Stimulated activated CD8-positive, alpha-beta memory T cell treated with anti-CD3 and anti-CD28 coated beads, Interleukin-7, amount 100 ng/mL, for 4 hours (primary cell): ENCODE measurements at regions not wholly inside any gene's neighbourhood (a gene's known extent, or its start where the extent isn't known, plus 50 kb on each side); places are given as distances from the start of the nearest gene placed in this dataset.

Experiments used
- DNase-seq, 2 donors: peaks; one replicate each; pipeline ENCODE4 v3.0.0-alpha.2; 2020; ENCODE audit warnings: low read depth in 2 of 2

GRCh38 chr3:194009892-194010533, 125.9 kb upstream of the HES1 start:
- no peak for DNase-seq

- DNase-seq = no peak
Measured at GRCh38 chr3:194011807-194012206, 124.1 kb upstream of the HES1 start.

GRCh38 chr3:194013928-194014327, 122.0 kb upstream of the HES1 start:
- no peak for DNase-seq

- DNase-seq = no peak
Measured at GRCh38 chr3:194014756-194015155, 121.2 kb upstream of the HES1 start.

GRCh38 chr3:194019398-194020165, 116.4 kb upstream of the HES1 start:
- no peak for DNase-seq

GRCh38 chr3:194022052-194022451, 113.9 kb upstream of the HES1 start:
- no peak for DNase-seq

GRCh38 chr3:194022816-194023215, 113.1 kb upstream of the HES1 start:
- no peak for DNase-seq

- DNase-seq = no peak
Measured at GRCh38 chr3:194023501-194024280, 112.3 kb upstream of the HES1 start.

GRCh38 chr3:194025119-194025518, 110.8 kb upstream of the HES1 start:
- no peak for DNase-seq

- DNase-seq = no peak
Measured at GRCh38 chr3:194025951-194026350, 110.0 kb upstream of the HES1 start.

- no peak for DNase-seq
Measured at GRCh38 chr3:194028434-194029004, 107.4 kb upstream of the HES1 start.

GRCh38 chr3:194029846-194030245, 106.1 kb upstream of the HES1 start:
- DNase-seq = no peak

- no peak for DNase-seq
Measured at GRCh38 chr3:194030372-194030771, 105.6 kb upstream of the HES1 start.

GRCh38 chr3:194031349-194031748, 104.6 kb upstream of the HES1 start:
- DNase-seq = no peak

- no peak for DNase-seq
Measured at GRCh38 chr3:194031867-194032635, 103.9 kb upstream of the HES1 start.

- no peak for DNase-seq
Measured at GRCh38 chr3:194032828-194033435, 103.0 kb upstream of the HES1 start.

- DNase-seq = no peak
Measured at GRCh38 chr3:194034346-194035336, 101.3 kb upstream of the HES1 start.

- no peak for DNase-seq
Measured at GRCh38 chr3:194035406-194036138, 100.4 kb upstream of the HES1 start.

GRCh38 chr3:194036842-194037241, 99.1 kb upstream of the HES1 start:
- DNase-seq = no peak
